ENCODE measurements at regions not wholly inside any gene's neighbourhood (a gene's known extent, or its start where the extent isn't known, plus 50 kb on each side); places are given as distances from the start of the nearest gene placed in this dataset.
A peak's percentile ranks its signal among the peaks of the same experiment; 100 is the strongest.

- in situ Hi-C loops (cut with HindIII; ENCODE audit: low pct_unique_long_range_greater_than_20kb, low sequenced_read_pairs): no loop called here
- DNase-seq (ENCODE audit: low read depth in 1 of 2, low spot score in 1 of 2): peak in 1 of 2 experiments; percentile 66
- no peak for TF ChIP-seq JUND (IDR thresholded peaks at IDR 0.05; ENCODE audit: low read depth)
Observed at GRCh38 chr2:104340162-104340561, 513.8 kb upstream of the POU3F3 start.

GRCh38 chr2:104340879-104341828 is 512.8 kb upstream of the POU3F3 start:
- in situ Hi-C loops (cut with HindIII; ENCODE audit: low pct_unique_long_range_greater_than_20kb, low sequenced_read_pairs): no loop called here
- TF ChIP-seq JUND (IDR thresholded peaks at IDR 0.05; ENCODE audit: low read depth): no peak

DNA sequence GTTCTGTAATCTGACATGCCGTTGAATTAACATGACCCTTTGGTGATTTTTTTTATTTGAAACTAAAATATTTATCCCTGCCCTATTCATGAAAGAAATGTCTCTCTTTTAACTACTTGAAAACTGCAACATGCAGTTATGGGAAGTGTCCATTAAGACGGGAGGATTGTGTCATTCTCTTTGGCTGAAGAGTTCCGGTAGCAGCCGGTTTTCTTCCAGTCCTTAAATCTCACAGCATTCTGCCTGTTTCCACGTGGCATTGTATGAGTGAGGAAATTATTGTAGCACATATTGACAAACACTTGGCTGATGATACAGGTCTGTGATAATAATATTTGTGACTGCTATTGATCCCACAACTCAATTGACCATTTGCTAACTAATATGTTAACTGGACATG is 509.6 kb upstream of the POU3F3 start:
- in situ Hi-C loops (cut with HindIII; ENCODE audit: low pct_unique_long_range_greater_than_20kb, low sequenced_read_pairs): no loop called here
- DNase-seq (ENCODE audit: low read depth in 1 of 2, low spot score in 1 of 2): no peak
- TF ChIP-seq JUND (IDR thresholded peaks at IDR 0.05; ENCODE audit: low read depth): no peak

More at GRCh38 chr2:104340879-104341828, 512.8 kb upstream of the POU3F3 start:
- no peak for DNase-seq (ENCODE audit: low read depth in 1 of 2, low spot score in 1 of 2)

GRCh38 chr2:104344985-104345384 is 508.9 kb upstream of the POU3F3 start:
- TF ChIP-seq JUND (IDR thresholded peaks at IDR 0.05; ENCODE audit: low read depth): no peak
- DNase-seq (ENCODE audit: low read depth in 1 of 2, low spot score in 1 of 2): no peak
- in situ Hi-C loops (cut with HindIII; ENCODE audit: low pct_unique_long_range_greater_than_20kb, low sequenced_read_pairs): no loop called here

- in situ Hi-C loops (cut with HindIII; ENCODE audit: low pct_unique_long_range_greater_than_20kb, low sequenced_read_pairs): no loop called here
- no peak for TF ChIP-seq JUND (IDR thresholded peaks at IDR 0.05; ENCODE audit: low read depth)
- DNase-seq (ENCODE audit: low read depth in 1 of 2, low spot score in 1 of 2): no peak
Observed at GRCh38 chr2:104358122-104358521, 495.8 kb upstream of the POU3F3 start.

GRCh38 chr2:104361414-104361813 is 492.5 kb upstream of the POU3F3 start:
- no peak for TF ChIP-seq JUND (IDR thresholded peaks at IDR 0.05; ENCODE audit: low read depth)
- in situ Hi-C loops (cut with HindIII; ENCODE audit: low pct_unique_long_range_greater_than_20kb, low sequenced_read_pairs): no loop called here
- DNase-seq (ENCODE audit: low read depth in 1 of 2, low spot score in 1 of 2): no peak

DNA sequence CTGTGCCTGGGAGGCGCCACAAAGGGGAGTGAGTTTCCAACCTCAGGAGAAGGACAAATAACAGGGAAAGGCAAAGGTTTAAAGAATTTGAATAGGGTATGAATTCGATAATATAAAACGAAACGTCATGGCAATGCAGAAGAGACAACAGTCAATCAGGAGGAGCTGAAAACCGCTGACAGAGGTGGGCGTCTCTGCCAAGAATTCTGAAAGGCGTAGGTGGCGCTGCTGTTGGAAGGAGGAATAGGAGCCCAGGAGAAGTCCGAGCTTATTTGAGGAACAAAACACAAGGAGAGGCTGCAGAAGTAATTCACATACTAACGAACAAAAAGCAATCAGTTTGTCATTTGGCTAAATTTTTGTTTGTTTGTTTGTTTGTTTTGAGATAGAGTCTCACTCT is 485.8 kb upstream of the POU3F3 start:
- DNase-seq (ENCODE audit: low read depth in 1 of 2, low spot score in 1 of 2): peak in 1 of 2 experiments; percentile 28

DNA sequence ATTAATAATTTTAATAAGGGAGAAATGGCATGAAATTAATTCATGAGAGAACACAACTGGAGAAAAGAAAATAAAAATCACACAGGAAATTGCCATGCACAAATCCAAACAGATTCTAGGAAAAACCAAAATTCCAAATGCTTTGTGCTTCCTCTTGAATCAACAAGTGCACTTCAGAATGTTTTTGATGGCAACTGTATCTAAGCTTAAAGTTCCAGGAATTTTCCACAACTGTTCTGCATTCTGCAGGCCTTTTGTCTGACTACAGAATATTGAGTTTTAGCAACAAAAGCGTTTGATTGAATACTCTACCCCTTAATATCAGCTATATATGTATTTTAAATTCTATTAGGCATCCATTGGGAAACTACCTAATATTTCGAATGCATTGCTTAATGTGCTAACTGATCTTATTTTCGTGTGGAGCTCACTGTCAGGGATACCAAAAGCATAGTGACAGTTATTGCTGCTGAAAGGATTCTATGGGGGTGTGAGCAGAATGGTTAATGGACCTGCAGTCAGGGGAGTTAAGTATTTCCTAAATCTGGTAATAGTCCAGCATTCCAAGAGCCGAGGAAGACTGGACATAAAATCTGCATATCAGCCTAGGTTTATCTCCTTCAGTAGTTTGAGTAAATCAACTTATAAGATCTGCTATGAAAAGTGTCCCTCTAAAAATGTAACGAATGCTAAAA is 482.7 kb upstream of the POU3F3 start:
- TF ChIP-seq JUND (IDR thresholded peaks at IDR 0.05; ENCODE audit: low read depth): no peak
- no peak for DNase-seq (ENCODE audit: low read depth in 1 of 2, low spot score in 1 of 2)
- in situ Hi-C loops (cut with HindIII; ENCODE audit: low pct_unique_long_range_greater_than_20kb, low sequenced_read_pairs): no loop called here

More for the DNA sequence above, 485.8 kb upstream of the POU3F3 start:
- in situ Hi-C loops (cut with HindIII; ENCODE audit: low pct_unique_long_range_greater_than_20kb, low sequenced_read_pairs): no loop called here
- no peak for TF ChIP-seq JUND (IDR thresholded peaks at IDR 0.05; ENCODE audit: low read depth)

- in situ Hi-C loops (cut with HindIII; ENCODE audit: low pct_unique_long_range_greater_than_20kb, low sequenced_read_pairs): no loop called here
- no peak for TF ChIP-seq JUND (IDR thresholded peaks at IDR 0.05; ENCODE audit: low read depth)
- no peak for DNase-seq (ENCODE audit: low read depth in 1 of 2, low spot score in 1 of 2)
Observed at GRCh38 chr2:104375206-104375605, 478.7 kb upstream of the POU3F3 start.

- TF ChIP-seq JUND (IDR thresholded peaks at IDR 0.05; ENCODE audit: low read depth): no peak
- in situ Hi-C loops (cut with HindIII; ENCODE audit: low pct_unique_long_range_greater_than_20kb, low sequenced_read_pairs): no loop called here
- DNase-seq (ENCODE audit: low read depth in 1 of 2, low spot score in 1 of 2): peak; percentile 26 to 30
Observed at GRCh38 chr2:104378853-104379374, 475.0 kb upstream of the POU3F3 start.

DNA sequence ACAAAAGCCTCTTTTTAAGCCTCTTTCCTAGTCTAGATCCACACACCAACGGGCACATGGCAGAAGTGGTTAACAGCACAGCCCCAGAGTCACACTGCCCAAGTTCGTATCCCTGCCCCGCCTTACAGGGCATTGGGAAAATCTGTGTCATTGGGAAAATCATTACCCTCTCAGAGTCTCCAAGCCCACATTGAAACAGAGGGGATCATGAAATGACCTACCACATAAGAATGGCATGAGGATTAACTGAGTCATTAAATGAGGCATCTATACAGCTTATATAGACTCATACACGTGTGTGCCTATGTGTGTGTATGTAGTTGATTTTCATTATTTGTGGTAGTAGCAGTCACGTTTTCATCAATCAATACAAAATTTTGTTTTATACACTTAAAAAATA is 469.0 kb upstream of the POU3F3 start:
- no peak for DNase-seq (ENCODE audit: low read depth in 1 of 2, low spot score in 1 of 2)
- in situ Hi-C loops (cut with HindIII; ENCODE audit: low pct_unique_long_range_greater_than_20kb, low sequenced_read_pairs): no loop called here
- no peak for TF ChIP-seq JUND (IDR thresholded peaks at IDR 0.05; ENCODE audit: low read depth)

DNA sequence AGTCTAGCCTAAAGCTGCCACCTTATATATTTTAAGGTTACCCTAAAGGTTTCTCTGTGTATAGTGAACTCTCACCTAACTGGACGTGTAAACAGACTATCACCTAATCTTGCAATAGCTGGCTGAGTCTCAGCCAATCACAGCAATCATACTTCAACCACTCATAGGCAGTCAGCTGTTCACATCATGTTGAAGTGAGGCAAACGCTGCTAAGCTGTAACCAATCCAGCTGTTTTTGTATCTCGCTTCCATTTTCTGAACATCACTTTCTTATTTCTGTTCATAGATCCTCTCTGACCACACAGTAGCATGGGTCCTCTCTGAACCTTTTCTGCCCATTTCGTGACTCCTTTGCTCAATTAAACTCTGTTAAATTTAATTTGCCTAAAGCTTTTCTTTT is 468.2 kb upstream of the POU3F3 start:
- in situ Hi-C loops (cut with HindIII; ENCODE audit: low pct_unique_long_range_greater_than_20kb, low sequenced_read_pairs): no loop called here
- no peak for DNase-seq (ENCODE audit: low read depth in 1 of 2, low spot score in 1 of 2)
- TF ChIP-seq JUND (IDR thresholded peaks at IDR 0.05; ENCODE audit: low read depth): no peak

GRCh38 chr2:104388296-104388695 is 465.6 kb upstream of the POU3F3 start:
- DNase-seq (ENCODE audit: low read depth in 1 of 2, low spot score in 1 of 2): no peak
- in situ Hi-C loops (cut with HindIII; ENCODE audit: low pct_unique_long_range_greater_than_20kb, low sequenced_read_pairs): no loop called here
- no peak for TF ChIP-seq JUND (IDR thresholded peaks at IDR 0.05; ENCODE audit: low read depth)
